Skeletal muscle tissue (tissue), 3 donors: ENCODE measurements at regions not wholly inside any gene's neighbourhood (a gene's known extent, or its start where the extent isn't known, plus 50 kb on each side); places are given as distances from the start of the nearest gene placed in this dataset.

Source experiments
- H3K27ac ChIP-seq: one replicate; pipeline ENCODE4 v1.7.0; 2013; ENCODE audit warnings: mild to moderate bottlenecking, low read depth, low read length, inconsistent platforms
- H3K27me3 ChIP-seq, 3 donors: one replicate each; pipeline ENCODE4 v1.7.0; 2013; ENCODE audit warnings: low read length in 3 of 3; ENCODE audit not compliant: control insufficient read depth in 3 of 3, insufficient read depth in 3 of 3
- H3K36me3 ChIP-seq, 3 donors: one replicate each; pipeline ENCODE4 v1.7.0; 2013; ENCODE audit warnings: low read length in 3 of 3; ENCODE audit not compliant: control insufficient read depth in 3 of 3, insufficient read depth in 3 of 3
- H3K4me1 ChIP-seq, 3 donors: one replicate each; pipeline ENCODE4 v1.7.0; 2013; ENCODE audit warnings: low read length in 3 of 3, mild to moderate bottlenecking in 3 of 3; ENCODE audit not compliant: control insufficient read depth in 3 of 3, insufficient read depth in 3 of 3
- H3K4me3 ChIP-seq, 3 donors: one replicate each; pipeline ENCODE4 v1.7.0; 2013; ENCODE audit warnings: low read length in 3 of 3
- H3K9ac ChIP-seq, 3 donors: one replicate each; pipeline ENCODE4 v1.7.0; 2013; ENCODE audit warnings: low read length in 3 of 3, mild to moderate bottlenecking in 3 of 3, moderate library complexity in 2 of 3, low read depth in 1 of 3
- H3K9me3 ChIP-seq, 3 donors: one replicate each; pipeline ENCODE4 v1.7.0; 2013; ENCODE audit warnings: low read length in 3 of 3; ENCODE audit not compliant: control insufficient read depth in 3 of 3
- donor health status: Osteomylitis.

- H3K27me3 ChIP-seq: peaks cover 0 to 5% (median 0%) of the 10 kb centered on the region in 3 donors
- H3K27ac ChIP-seq: no peak overlapping the region
- H3K36me3 ChIP-seq: no peaks in the 10 kb centered on the region
- H3K9ac ChIP-seq: no peak overlapping the region
- peaks cover 0 to 5% (median 2%) of the 10 kb centered on the region in 3 donors for H3K4me1 ChIP-seq
- H3K9me3 ChIP-seq: no peaks in the 10 kb centered on the region
- no peak overlapping the region for H3K4me3 ChIP-seq
Observed at GRCh38 chr1:94678202-94678848, 136.8 kb upstream of the F3 start.

- Histone ChIP-seq H3K4me1 (peaks cover 0 to 5% (median 2%) of the 10 kb centered on the region in 3 donors), H3K9ac (no peak overlapping the region), H3K4me3 (no peak overlapping the region), H3K36me3 (no peaks in the 10 kb centered on the region), H3K27ac (no peak overlapping the region), H3K9me3 (no peaks in the 10 kb centered on the region), H3K27me3 (peaks cover 0 to 5% (median 0%) of the 10 kb centered on the region in 3 donors)
Observed at GRCh38 chr1:94677714-94678113, 136.2 kb upstream of the F3 start.

- Histone ChIP-seq H3K4me3 (no peak overlapping the region), H3K27ac (no peak overlapping the region), H3K27me3 (peaks cover 0 to 5% (median 0%) of the 10 kb centered on the region in 3 donors)
Observed at GRCh38 chr1:94677087-94677486, 135.5 kb upstream of the F3 start.

GRCh38 chr1:94676686-94677085 is 135.1 kb upstream of the F3 start:
- Histone ChIP-seq H3K9me3 (no peaks in the 10 kb centered on the region), H3K36me3 (no peaks in the 10 kb centered on the region), H3K9ac (no peak overlapping the region), H3K4me1 (peaks cover 0 to 5% (median 2%) of the 10 kb centered on the region in 3 donors), H3K27me3 (peaks cover 0 to 5% (median 0%) of the 10 kb centered on the region in 3 donors), H3K27ac (no peak overlapping the region), H3K4me3 (no peak overlapping the region)

More at GRCh38 chr1:94677087-94677486, 135.5 kb upstream of the F3 start:
- Histone ChIP-seq H3K9ac (no peak overlapping the region), H3K4me1 (peaks cover 0 to 5% (median 2%) of the 10 kb centered on the region in 3 donors), H3K9me3 (no peaks in the 10 kb centered on the region), H3K36me3 (no peaks in the 10 kb centered on the region)

GRCh38 chr1:94675373-94675772 is 133.8 kb upstream of the F3 start:
- no peak overlapping the region for H3K27ac ChIP-seq

GRCh38 chr1:94674876-94675275 is 133.3 kb upstream of the F3 start:
- Histone ChIP-seq H3K9ac (no peak overlapping the region), H3K9me3 (no peaks in the 10 kb centered on the region), H3K4me1 (peaks cover 0 to 5% (median 2%) of the 10 kb centered on the region in 3 donors), H3K36me3 (no peaks in the 10 kb centered on the region), H3K27me3 (peaks cover 0 to 3% (median 0%) of the 10 kb centered on the region in 3 donors), H3K4me3 (no peak overlapping the region), H3K27ac (no peak overlapping the region)

More at GRCh38 chr1:94675373-94675772, 133.8 kb upstream of the F3 start:
- Histone ChIP-seq H3K4me1 (peaks cover 0 to 5% (median 2%) of the 10 kb centered on the region in 3 donors), H3K27me3 (peaks cover 0 to 5% (median 0%) of the 10 kb centered on the region in 3 donors), H3K4me3 (no peak overlapping the region), H3K36me3 (no peaks in the 10 kb centered on the region), H3K9me3 (no peaks in the 10 kb centered on the region), H3K9ac (no peak overlapping the region)

GRCh38 chr1:94672934-94673333 is 131.4 kb upstream of the F3 start:
- Histone ChIP-seq H3K27me3 (no peaks in the 10 kb centered on the region), H3K36me3 (no peaks in the 10 kb centered on the region), H3K9ac (no peak overlapping the region), H3K9me3 (no peaks in the 10 kb centered on the region), H3K4me1 (peaks cover 0 to 2% (median 0%) of the 10 kb centered on the region in 3 donors), H3K4me3 (no peak overlapping the region), H3K27ac (no peak overlapping the region)

GRCh38 chr1:94672001-94672400 is 130.4 kb upstream of the F3 start:
- Histone ChIP-seq H3K4me3 (no peak overlapping the region), H3K4me1 (peaks cover 0 to 2% (median 0%) of the 10 kb centered on the region in 3 donors), H3K36me3 (no peaks in the 10 kb centered on the region), H3K9me3 (no peaks in the 10 kb centered on the region), H3K27me3 (no peaks in the 10 kb centered on the region), H3K27ac (no peak overlapping the region), H3K9ac (no peak overlapping the region)

- Histone ChIP-seq H3K27ac (no peak overlapping the region), H3K9ac (no peak overlapping the region), H3K4me3 (no peak overlapping the region), H3K27me3 (no peaks in the 10 kb centered on the region), H3K4me1 (no peaks in the 10 kb centered on the region), H3K9me3 (no peaks in the 10 kb centered on the region), H3K36me3 (no peaks in the 10 kb centered on the region)
Observed at GRCh38 chr1:94670273-94670672, 128.7 kb upstream of the F3 start.

GRCh38 chr1:94669198-94669597 is 127.6 kb upstream of the F3 start:
- no peak overlapping the region for H3K9ac ChIP-seq
- no peak overlapping the region for H3K27ac ChIP-seq
- no peaks in the 10 kb centered on the region for H3K4me1 ChIP-seq
- no peak overlapping the region for H3K4me3 ChIP-seq
- no peaks in the 10 kb centered on the region for H3K9me3 ChIP-seq
- no peaks in the 10 kb centered on the region for H3K36me3 ChIP-seq
- H3K27me3 ChIP-seq: no peaks in the 10 kb centered on the region
